Endothelial cell of umbilical vein (primary cell): ENCODE measurements at regions not wholly inside any gene's neighbourhood (a gene's known extent, or its start where the extent isn't known, plus 50 kb on each side); places are given as distances from the start of the nearest gene placed in this dataset.

Experiments
- BruUV-seq: library from RNA; stranded (reverse); fragments of 400-500 nt; replicated peaks from 2 replicates; lab custom pipeline; 2021; lab: Mats Ljungman, UMichigan
- CTCF ChIA-PET: fragments of 300-600, 350-600 bp; sonication (Branson Sonifier 250); formaldehyde crosslinking; loops from one replicate; lab custom pipeline; 2021; ENCODE audit warnings: antibody characterized with exemption, inconsistent platforms; lab: Charles Lee
- POLR2A ChIA-PET: fragments of 300-600, 350-600 bp; sonication (Branson Sonifier 250); formaldehyde crosslinking; loops from one replicate; lab custom pipeline; 2021; ENCODE audit warnings: antibody characterized with exemption, inconsistent platforms; lab: Charles Lee
- DNase-seq: peaks from one replicate; pipeline ENCODE4 v3.0.0-alpha.2; 2011; ENCODE audit warnings: low read depth, low spot score
- FAIRE-seq: peaks from 2 replicates; lab custom pipeline; 2011; peaks lifted over from hg19 to GRCh38; lab: Jason Lieb, UNC
- H2AFZ ChIP-seq: 2 replicates; pipeline ENCODE4 v1.6.0; 2012; ENCODE audit warnings: low read depth, low read length, control low read depth, inconsistent platforms
- H3K27ac ChIP-seq: 2 replicates; pipeline ENCODE4 v1.5.1; 2011; ENCODE audit warnings: low read depth, mild to moderate bottlenecking, control low read depth, low read length, moderate library complexity; ENCODE audit not compliant: insufficient read depth
- H3K27me3 ChIP-seq, 2 experiments: 2 replicates each; pipeline versions ENCODE4 v1.6.0 to v1.6.1; 2011; ENCODE audit warnings: low read length in 2 of 2, mixed read lengths in 1 of 2; ENCODE audit not compliant: control insufficient read depth in 2 of 2, insufficient read depth in 2 of 2
- H3K36me3 ChIP-seq, 2 experiments: 2 replicates in 1 of 2; 3 replicates in 1 of 2; pipeline ENCODE4 v1.5.1; 2011; ENCODE audit warnings: low read length in 2 of 2, mild to moderate bottlenecking in 1 of 2, moderate library complexity in 1 of 2; ENCODE audit not compliant: control insufficient read depth in 2 of 2, insufficient read depth in 2 of 2; ENCODE audit errors: extremely low read depth in 1 of 2
- H3K4me1 ChIP-seq: 3 replicates; pipeline ENCODE4 v1.5.1; 2011; ENCODE audit warnings: mild to moderate bottlenecking, low read length; ENCODE audit not compliant: control insufficient read depth, insufficient read depth; ENCODE audit errors: extremely low read depth
- H3K4me2 ChIP-seq: 2 replicates; pipeline ENCODE4 v1.6.1; 2011; ENCODE audit warnings: low read length, control low read depth, mixed read lengths; ENCODE audit not compliant: insufficient read depth
- H3K4me3 ChIP-seq, 3 experiments: fragments of 200-600 bp in 1 of 3; sonication (generic), shearing (Covaris generic) in 1 of 3; replicated peaks in 1 of 3; 2 replicates each; pipeline ENCODE4 v1.5.1; 2011 to 2016; ENCODE audit warnings: control low read depth in 3 of 3, low read length in 3 of 3, mild to moderate bottlenecking in 2 of 3, inconsistent platforms in 1 of 3, low read depth in 1 of 3, moderate library complexity in 1 of 3; ENCODE audit not compliant: insufficient read depth in 1 of 3
- H3K79me2 ChIP-seq: 2 replicates; pipeline ENCODE4 v1.6.0; 2012; ENCODE audit warnings: low read length, inconsistent platforms; ENCODE audit not compliant: control insufficient read depth, insufficient read depth
- H3K9ac ChIP-seq: replicated peaks from 2 replicates; pipeline ENCODE3; 2011; ENCODE audit warnings: low read length, control low read depth; ENCODE audit not compliant: insufficient read depth; ENCODE audit errors: extremely low read depth
- H3K9me1 ChIP-seq: replicated peaks from 3 replicates; pipeline ENCODE4 v1.6.0; 2011; ENCODE audit warnings: mild to moderate bottlenecking, low read length; ENCODE audit not compliant: control insufficient read depth, insufficient read depth; ENCODE audit errors: extremely low read depth
- H3K9me3 ChIP-seq: replicated peaks from 2 replicates; pipeline ENCODE4 v1.5.1; 2012; ENCODE audit warnings: low read length, inconsistent platforms; ENCODE audit not compliant: control insufficient read depth, insufficient read depth
- H4K20me1 ChIP-seq: replicated peaks from 2 replicates; pipeline ENCODE3; 2011; ENCODE audit warnings: mild to moderate bottlenecking, low read length; ENCODE audit not compliant: control insufficient read depth, insufficient read depth; ENCODE audit errors: extremely low read depth
- CTCF ChIP-seq, 2 donors: IDR thresholded peaks; 1 replicate in 1 of 2; 2 replicates in 1 of 2; pipeline ENCODE4 v1.5.1; 2011; ENCODE audit warnings: low read length in 2 of 2, mild to moderate bottlenecking in 2 of 2, moderate library complexity in 2 of 2, control low read depth in 1 of 2, inconsistent platforms in 1 of 2, low read depth in 1 of 2; ENCODE audit not compliant: insufficient read depth in 1 of 2; ENCODE audit errors: extremely low read depth in 1 of 2
- EZH2 ChIP-seq: IDR thresholded peaks from 2 replicates; pipeline ENCODE4 v1.6.1; 2012; ENCODE audit warnings: borderline replicate concordance, low read depth, mild to moderate bottlenecking, moderate library complexity, low read length, inconsistent platforms; ENCODE audit not compliant: severe bottlenecking
- FOS ChIP-seq: IDR thresholded peaks from 2 replicates; pipeline ENCODE4 v1.6.1; 2011; ENCODE audit warnings: mild to moderate bottlenecking, low read length, moderate library complexity, borderline replicate concordance; ENCODE audit not compliant: insufficient read depth
- GATA2 ChIP-seq: IDR thresholded peaks from 2 replicates; pipeline ENCODE4 v1.7.0; 2011; ENCODE audit warnings: low read depth, mild to moderate bottlenecking, moderate library complexity, mixed read lengths, low read length; ENCODE audit not compliant: insufficient read length, insufficient read depth
- JUN ChIP-seq: IDR thresholded peaks from 2 replicates; pipeline ENCODE4 v1.6.1; 2011; ENCODE audit warnings: borderline replicate concordance, low read depth; ENCODE audit not compliant: insufficient read length, insufficient read depth
- MAX ChIP-seq: IDR thresholded peaks from 2 replicates; pipeline ENCODE4 v1.6.1; 2011; ENCODE audit not compliant: insufficient read depth, insufficient read length
- MYC ChIP-seq: IDR thresholded peaks from one replicate; pipeline ENCODE4 v1.6.1; 2011; ENCODE audit warnings: mild to moderate bottlenecking, low read depth, low read length
- POLR2A ChIP-seq: IDR thresholded peaks from 2 replicates; pipeline ENCODE4 v1.6.1; 2012; ENCODE audit warnings: low read depth, mild to moderate bottlenecking, control low read depth, low read length
- POLR2AphosphoS5 ChIP-seq: IDR thresholded peaks from 2 replicates; pipeline ENCODE4 v1.6.1; 2012; ENCODE audit warnings: low read depth, mild to moderate bottlenecking, control low read depth, low read length, moderate library complexity; ENCODE audit not compliant: insufficient read depth
- dilution Hi-C: fragments of 300-500 bp; cut with MboI; formaldehyde crosslinking; loops from one replicate; pipeline ENCODE4 v1.15.0; 2019; ENCODE audit warnings: low sequenced_read_pairs; ENCODE audit not compliant: extremely low pct_ligation_motif_present
- intact Hi-C: fragments of 100-400 bp; cut with micrococcal nuclease; formaldehyde crosslinking; loops from one replicate; pipeline ENCODE4 v1.10.0; 2022

- intact Hi-C loops (no loop called here), dilution Hi-C loops (no loop called here)
- ChIA-PET CTCF (no interaction called here), POLR2A (no interaction called here)
- Histone ChIP-seq H3K27ac (no peak overlapping the region), H3K79me2 (no peaks in the 10 kb centered on the region), H2AFZ (no peak overlapping the region), H3K9me3 (peaks cover 3% of the 10 kb centered on the region), H3K27me3 (no peaks in the 10 kb centered on the region), H3K4me1 (no peaks in the 10 kb centered on the region), H3K9ac (no peak overlapping the region), H3K4me2 (no peak overlapping the region), H3K4me3 (no peak overlapping the region), H4K20me1 (no peaks in the 10 kb centered on the region), H3K9me1 (no peaks in the 10 kb centered on the region), H3K36me3 (no peaks in the 10 kb centered on the region)
- BruUV-seq, result no TSS peak
- DNase-seq (no peak), FAIRE-seq (no peak)
- no peak for TF ChIP-seq CTCF (IDR thresholded peaks at IDR 0.05; ENCODE audit: extremely low read depth in 1 of 2, insufficient read depth in 1 of 2, low read depth in 1 of 2, low read length in 2 of 2)
- no peak for TF ChIP-seq POLR2A
- no peak for TF ChIP-seq POLR2AphosphoS5
- TF ChIP-seq GATA2, result no peak
- TF ChIP-seq MAX, result no peak
- no peak for TF ChIP-seq JUN
- TF ChIP-seq MYC, result no peak
- no peak for TF ChIP-seq EZH2
- no peak for TF ChIP-seq FOS
These were observed 418.9 kb downstream of the ZNF536 start for GRCh38 chr19:30791088-30791487.
